H9 (cell line): ENCODE measurements at regions not wholly inside any gene's neighbourhood (a gene's known extent, or its start where the extent isn't known, plus 50 kb on each side); places are given as distances from the start of the nearest gene placed in this dataset.

Experiments used
- DNase-seq: peaks from one replicate; pipeline ENCODE4 v3.0.0-alpha.2; 2017
- H2AFZ ChIP-seq: one replicate; pipeline ENCODE4 v1.6.1; 2013; ENCODE audit warnings: mild to moderate bottlenecking, low read length, control low read depth, moderate library complexity
- H2AK5ac ChIP-seq: 2 replicates; pipeline ENCODE4 v1.6.1; 2013; ENCODE audit warnings: low read length, control low read depth, mixed read lengths; ENCODE audit not compliant: insufficient read length
- H2BK120ac ChIP-seq: one replicate; pipeline ENCODE4 v1.6.1; 2013; ENCODE audit warnings: low read depth, mild to moderate bottlenecking, low read length, control low read depth, inconsistent platforms; ENCODE audit not compliant: poor library complexity, severe bottlenecking
- H2BK12ac ChIP-seq: 2 replicates; pipeline ENCODE4 v1.6.1; 2013; ENCODE audit warnings: low read length, control low read depth, mixed read lengths, low read depth; ENCODE audit not compliant: insufficient read length
- H2BK15ac ChIP-seq: 2 replicates; pipeline ENCODE4 v1.6.1; 2013; ENCODE audit warnings: low read depth, low read length, control low read depth
- H2BK20ac ChIP-seq: one replicate; pipeline ENCODE4 v1.6.1; 2013; ENCODE audit warnings: low read depth, mild to moderate bottlenecking, low read length, control low read depth, inconsistent platforms; ENCODE audit not compliant: poor library complexity, severe bottlenecking
- H2BK5ac ChIP-seq: 2 replicates; pipeline ENCODE4 v1.6.1; 2013; ENCODE audit warnings: low read length, control low read depth, mixed read lengths; ENCODE audit not compliant: insufficient read length
- H3K14ac ChIP-seq: 2 replicates; pipeline ENCODE4 v1.6.1; 2013; ENCODE audit warnings: low read length, control low read depth; ENCODE audit not compliant: insufficient read depth
- H3K18ac ChIP-seq: 2 replicates; pipeline ENCODE4 v1.6.1; 2013; ENCODE audit warnings: low read depth, mild to moderate bottlenecking, mixed read lengths, low read length, control low read depth; ENCODE audit not compliant: insufficient read length
- H3K23ac ChIP-seq: 2 replicates; pipeline ENCODE4 v1.6.1; 2013; ENCODE audit warnings: low read length, control low read depth, mixed read lengths, low read depth; ENCODE audit not compliant: insufficient read length
- H3K23me2 ChIP-seq: 2 replicates; pipeline ENCODE4 v1.6.1; 2013; ENCODE audit warnings: low read depth, mild to moderate bottlenecking, mixed read lengths, low read length, control low read depth; ENCODE audit not compliant: insufficient read length, poor library complexity, severe bottlenecking
- H3K27ac ChIP-seq: 2 replicates; pipeline ENCODE4 v1.5.1; 2013; ENCODE audit warnings: low read length, control low read depth, mixed read lengths, low read depth; ENCODE audit not compliant: insufficient read length
- H3K27me3 ChIP-seq: 2 replicates; pipeline ENCODE4 v1.6.1; 2013; ENCODE audit warnings: low read length, control low read depth, inconsistent platforms; ENCODE audit not compliant: insufficient read depth
- H3K4ac ChIP-seq: 2 replicates; pipeline ENCODE4 v1.6.1; 2013; ENCODE audit warnings: low read depth, mild to moderate bottlenecking, control low read depth, inconsistent platforms, low read length, moderate library complexity
- H3K4me1 ChIP-seq: 2 replicates; pipeline ENCODE4 v1.6.1; 2013; ENCODE audit warnings: low read length, control low read depth, inconsistent platforms; ENCODE audit not compliant: insufficient read depth
- H3K4me2 ChIP-seq: 2 replicates; pipeline ENCODE4 v1.6.1; 2013; ENCODE audit warnings: low read length, control low read depth, mixed read lengths; ENCODE audit not compliant: insufficient read length, insufficient read depth
- H3K56ac ChIP-seq: 2 replicates; pipeline ENCODE4 v1.6.1; 2013; ENCODE audit warnings: low read depth, mild to moderate bottlenecking, mixed read lengths, low read length, control low read depth; ENCODE audit not compliant: insufficient read length
- H3K79me1 ChIP-seq: 2 replicates; pipeline ENCODE4 v1.6.1; 2013; ENCODE audit warnings: low read depth, mild to moderate bottlenecking, moderate library complexity, low read length, control low read depth, inconsistent platforms; ENCODE audit not compliant: insufficient read depth, poor library complexity, severe bottlenecking
- H3K79me2 ChIP-seq: 2 replicates; pipeline ENCODE4 v1.6.1; 2013; ENCODE audit warnings: low read length, control low read depth, inconsistent platforms; ENCODE audit not compliant: insufficient read depth
- H3K9ac ChIP-seq: 2 replicates; pipeline ENCODE4 v1.6.1; 2013; ENCODE audit warnings: low read length, control low read depth, mixed read lengths; ENCODE audit not compliant: insufficient read length; ENCODE audit errors: extremely low read depth
- H3K9me3 ChIP-seq: one replicate; pipeline ENCODE4 v1.6.1; 2013; ENCODE audit warnings: low read depth, low read length, inconsistent platforms; ENCODE audit not compliant: control insufficient read depth
- H3T11ph ChIP-seq: one replicate; pipeline ENCODE4 v1.6.1; 2013; ENCODE audit warnings: mild to moderate bottlenecking, low read length, control low read depth, inconsistent platforms
- H4K20me1 ChIP-seq: one replicate; pipeline ENCODE4 v1.6.1; 2013; ENCODE audit not compliant: control insufficient read depth, insufficient read length, insufficient read depth
- H4K5ac ChIP-seq: 2 replicates; pipeline ENCODE4 v1.6.1; 2013; ENCODE audit warnings: low read depth, mild to moderate bottlenecking, mixed read lengths, low read length, control low read depth; ENCODE audit not compliant: insufficient read length
- H4K8ac ChIP-seq: replicated peaks from 2 replicates; pipeline ENCODE4 v1.6.1; 2013; ENCODE audit warnings: low read length, control low read depth, mixed read lengths, low read depth; ENCODE audit not compliant: insufficient read length
- H4K91ac ChIP-seq: 2 replicates; pipeline ENCODE4 v1.6.1; 2013; ENCODE audit warnings: low read depth, mild to moderate bottlenecking, moderate library complexity, mixed read lengths, low read length, control low read depth; ENCODE audit not compliant: insufficient read length
- H3K27ac Mint-ChIP-seq, 3 experiments: 2 replicates in 2 of 3; 3 replicates in 1 of 3; pipeline ENCODE4 v1.8.0; 2020 to 2021; ENCODE audit warnings: mixed read lengths in 3 of 3, mild to moderate bottlenecking in 1 of 3, moderate library complexity in 1 of 3
- H3K27me3 Mint-ChIP-seq: 2 replicates; pipeline ENCODE4 v1.8.0; 2021; ENCODE audit warnings: low read depth, mild to moderate bottlenecking, moderate library complexity, mixed read lengths
- H3K36me3 Mint-ChIP-seq, 3 experiments: 2 replicates in 2 of 3; 3 replicates in 1 of 3; pipeline ENCODE4 v1.8.0; 2020 to 2021; ENCODE audit warnings: low read depth in 3 of 3, mixed read lengths in 3 of 3; ENCODE audit not compliant: insufficient read depth in 1 of 3
- H3K4me1 Mint-ChIP-seq, 2 experiments: 2 replicates each; pipeline ENCODE4 v1.8.0; 2020; ENCODE audit warnings: mixed read lengths in 2 of 2
- H3K4me3 Mint-ChIP-seq, 2 experiments: 2 replicates in 1 of 2; 3 replicates in 1 of 2; pipeline ENCODE4 v1.8.0; 2020 to 2021; ENCODE audit warnings: mild to moderate bottlenecking in 2 of 2, mixed read lengths in 2 of 2, moderate library complexity in 1 of 2
- H3K9me3 Mint-ChIP-seq, 2 experiments: 2 replicates in 1 of 2; 3 replicates in 1 of 2; pipeline ENCODE4 v1.8.0; 2020; ENCODE audit warnings: mild to moderate bottlenecking in 2 of 2, mixed read lengths in 2 of 2, moderate library complexity in 1 of 2
- WGBS: extraction: QIAGEN DNeasy Blood & Tissue Kit; methylation state at CpG from one replicate; pipeline ENCODE4 v1.1.7; 2013; ENCODE audit warnings: missing lambda C conversion rate, low lambda C conversion rate, mixed read lengths; ENCODE audit not compliant: insufficient read length; ENCODE audit errors: extremely low coverage; 5-methylcytosine and 5-hydroxymethylcytosine counted together
- TF ChIP-seq, protein P1 (sequence below): fragments of 200-600 bp; sonication (generic); conservative IDR thresholded peaks from 3 replicates; pipeline ENCODE4 v1.8.0; 2021; ENCODE audit warnings: antibody characterized with exemption, mild to moderate bottlenecking

DNA sequence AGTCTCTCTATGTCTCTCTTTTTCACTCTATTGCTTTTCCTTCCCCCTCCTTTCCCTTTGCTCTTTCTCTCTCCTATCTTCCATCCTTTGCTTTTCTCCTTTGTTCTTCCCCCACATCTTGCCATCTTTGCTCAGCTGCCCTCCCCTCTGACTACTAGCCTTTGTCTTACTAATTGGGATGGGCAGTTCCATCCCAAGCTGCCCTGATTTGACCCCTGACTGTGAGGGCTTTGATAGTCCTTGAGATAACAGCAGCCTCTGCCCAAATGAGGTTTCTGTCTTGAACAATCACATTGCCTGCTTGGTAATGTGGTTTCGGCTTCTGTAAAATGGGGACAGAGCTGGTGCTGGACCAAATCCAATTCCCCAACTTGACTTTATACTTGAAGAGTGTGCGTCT, 327.7 kb downstream of the DHX35 start:
- Histone ChIP-seq H2BK12ac (no peak overlapping the region), H3K23ac (no peak overlapping the region), H3K4ac (no peak overlapping the region), H3K27ac (no peak overlapping the region), H3T11ph (no peak overlapping the region), H4K8ac (no peak overlapping the region), H2AK5ac (no peak overlapping the region), H3K79me2 (no peaks in the 10 kb centered on the region), H3K4me1 (peaks cover 12% of the 10 kb centered on the region), H2AFZ (no peak overlapping the region), H2BK20ac (no peak overlapping the region), H3K79me1 (no peaks in the 10 kb centered on the region), H2BK15ac (no peak overlapping the region), H2BK120ac (no peak overlapping the region), H3K23me2 (no peaks in the 10 kb centered on the region), H4K20me1 (no peaks in the 10 kb centered on the region), H3K18ac (no peak overlapping the region), H3K4me2 (no peak overlapping the region), H2BK5ac (no peak overlapping the region), H3K9ac (no peak overlapping the region), H3K14ac (no peak overlapping the region), H3K27me3 (no peaks in the 10 kb centered on the region), H3K9me3 (no peaks in the 10 kb centered on the region), H3K56ac (no peak overlapping the region), H4K5ac (no peak overlapping the region), H4K91ac (no peak overlapping the region)
- TF ChIP-seq, protein P1, sequence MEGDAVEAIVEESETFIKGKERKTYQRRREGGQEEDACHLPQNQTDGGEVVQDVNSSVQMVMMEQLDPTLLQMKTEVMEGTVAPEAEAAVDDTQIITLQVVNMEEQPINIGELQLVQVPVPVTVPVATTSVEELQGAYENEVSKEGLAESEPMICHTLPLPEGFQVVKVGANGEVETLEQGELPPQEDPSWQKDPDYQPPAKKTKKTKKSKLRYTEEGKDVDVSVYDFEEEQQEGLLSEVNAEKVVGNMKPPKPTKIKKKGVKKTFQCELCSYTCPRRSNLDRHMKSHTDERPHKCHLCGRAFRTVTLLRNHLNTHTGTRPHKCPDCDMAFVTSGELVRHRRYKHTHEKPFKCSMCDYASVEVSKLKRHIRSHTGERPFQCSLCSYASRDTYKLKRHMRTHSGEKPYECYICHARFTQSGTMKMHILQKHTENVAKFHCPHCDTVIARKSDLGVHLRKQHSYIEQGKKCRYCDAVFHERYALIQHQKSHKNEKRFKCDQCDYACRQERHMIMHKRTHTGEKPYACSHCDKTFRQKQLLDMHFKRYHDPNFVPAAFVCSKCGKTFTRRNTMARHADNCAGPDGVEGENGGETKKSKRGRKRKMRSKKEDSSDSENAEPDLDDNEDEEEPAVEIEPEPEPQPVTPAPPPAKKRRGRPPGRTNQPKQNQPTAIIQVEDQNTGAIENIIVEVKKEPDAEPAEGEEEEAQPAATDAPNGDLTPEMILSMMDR: no peak
- peak overlapping the region in 2 of 3 experiments; percentile 13 to 71; a peak in 4 of 7 replicates for H3K27ac Mint-ChIP-seq
- peaks cover 24 to 28% of the 10 kb centered on the region in 2 experiments for H3K9me3 Mint-ChIP-seq
- peak; percentile 50 for DNase-seq
- no peaks in the 10 kb centered on the region for H3K27me3 Mint-ChIP-seq
- H3K4me3 Mint-ChIP-seq: no peak overlapping the region; a peak in 1 of 5 replicates
- WGBS: no CpG with 5 or more reads among the region's 2 CpGs
- H3K4me1 Mint-ChIP-seq: peaks cover 55 to 65% of the 10 kb centered on the region in 2 experiments
- peaks cover 14 to 41% (median 15%) of the 10 kb centered on the region in 3 experiments for H3K36me3 Mint-ChIP-seq
